ENCODE measurements at regions not wholly inside any gene's neighbourhood (a gene's known extent, or its start where the extent isn't known, plus 50 kb on each side); places are given as distances from the start of the nearest gene placed in this dataset.

DNA sequence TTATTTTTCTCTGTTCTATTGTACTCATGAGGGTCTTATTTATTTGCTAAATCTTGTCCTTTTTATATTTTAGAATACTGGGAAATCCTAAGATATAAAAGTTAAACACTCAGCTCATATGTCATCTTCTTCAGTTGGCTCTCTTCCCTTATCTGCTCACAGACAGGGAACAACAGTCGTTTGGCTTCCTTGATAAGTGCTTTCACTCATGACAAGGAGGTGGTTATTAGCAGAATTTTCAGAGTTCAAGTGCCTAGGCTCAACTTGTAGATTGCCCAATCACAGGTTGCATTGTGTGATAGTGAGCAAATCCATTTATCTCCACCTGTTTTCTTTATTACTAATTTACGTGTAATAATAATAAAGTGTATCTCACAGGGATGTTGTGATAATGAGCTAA, 620.3 kb upstream of the PCDH20 start:
- intact Hi-C loops (cut with DNase I): no loop called here
- Histone ChIP-seq H3K27ac (no peak overlapping the region), H3K36me3 (no peaks in the 10 kb centered on the region), H3K27me3 (replicated peaks; ENCODE audit: insufficient read depth) (no peaks in the 10 kb centered on the region), H3K4me3 (no peak overlapping the region), H3K4me1 (replicated peaks) (no peaks in the 10 kb centered on the region), H3K9me3 (no peaks in the 10 kb centered on the region)
- TF ChIP-seq, protein P1, sequence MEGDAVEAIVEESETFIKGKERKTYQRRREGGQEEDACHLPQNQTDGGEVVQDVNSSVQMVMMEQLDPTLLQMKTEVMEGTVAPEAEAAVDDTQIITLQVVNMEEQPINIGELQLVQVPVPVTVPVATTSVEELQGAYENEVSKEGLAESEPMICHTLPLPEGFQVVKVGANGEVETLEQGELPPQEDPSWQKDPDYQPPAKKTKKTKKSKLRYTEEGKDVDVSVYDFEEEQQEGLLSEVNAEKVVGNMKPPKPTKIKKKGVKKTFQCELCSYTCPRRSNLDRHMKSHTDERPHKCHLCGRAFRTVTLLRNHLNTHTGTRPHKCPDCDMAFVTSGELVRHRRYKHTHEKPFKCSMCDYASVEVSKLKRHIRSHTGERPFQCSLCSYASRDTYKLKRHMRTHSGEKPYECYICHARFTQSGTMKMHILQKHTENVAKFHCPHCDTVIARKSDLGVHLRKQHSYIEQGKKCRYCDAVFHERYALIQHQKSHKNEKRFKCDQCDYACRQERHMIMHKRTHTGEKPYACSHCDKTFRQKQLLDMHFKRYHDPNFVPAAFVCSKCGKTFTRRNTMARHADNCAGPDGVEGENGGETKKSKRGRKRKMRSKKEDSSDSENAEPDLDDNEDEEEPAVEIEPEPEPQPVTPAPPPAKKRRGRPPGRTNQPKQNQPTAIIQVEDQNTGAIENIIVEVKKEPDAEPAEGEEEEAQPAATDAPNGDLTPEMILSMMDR (IDR thresholded peaks at IDR 0.05): no peak
- no peak for TF ChIP-seq POLR2AphosphoS5 (IDR thresholded peaks at IDR 0.05)
- no peak for TF ChIP-seq POLR2A (IDR thresholded peaks at IDR 0.05)
- WGBS: 55% methylated on average over 2 of the region's 2 CpGs
- no peak for DNase-seq (ENCODE audit: low spot score)

DNA sequence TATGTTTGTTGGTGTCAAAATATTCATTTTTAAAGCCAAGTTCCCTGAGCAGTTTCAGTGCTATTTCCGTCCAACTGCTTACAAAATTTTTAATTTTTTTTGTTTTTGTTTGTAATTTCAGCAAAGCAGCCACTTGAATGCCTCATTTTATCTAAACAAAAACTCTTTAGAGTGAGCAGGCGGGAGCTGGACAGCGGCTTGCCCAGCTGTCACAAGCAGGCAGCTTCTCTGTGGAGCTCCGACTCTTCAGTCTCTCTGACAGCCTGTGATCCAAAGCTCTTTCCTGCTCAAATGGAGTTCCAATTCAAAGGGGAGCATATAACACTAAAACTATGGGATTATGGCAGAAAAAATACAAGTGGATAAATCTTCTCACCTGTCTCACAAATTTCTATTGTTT, 618.3 kb upstream of the PCDH20 start:
- Histone ChIP-seq H3K4me3 (no peak overlapping the region), H3K9me3 (no peaks in the 10 kb centered on the region), H3K4me1 (replicated peaks) (no peaks in the 10 kb centered on the region), H3K36me3 (no peaks in the 10 kb centered on the region), H3K27me3 (replicated peaks; ENCODE audit: insufficient read depth) (no peaks in the 10 kb centered on the region), H3K27ac (no peak overlapping the region)
- 61% methylated on average over 4 of the region's 4 CpGs for WGBS
- intact Hi-C loops (cut with DNase I): no loop called here
- no peak for DNase-seq (ENCODE audit: low spot score)
- TF ChIP-seq POLR2A (IDR thresholded peaks at IDR 0.05) (no peak), POLR2AphosphoS5 (IDR thresholded peaks at IDR 0.05) (no peak)
- TF ChIP-seq, protein P1 (IDR thresholded peaks at IDR 0.05): no peak

DNA sequence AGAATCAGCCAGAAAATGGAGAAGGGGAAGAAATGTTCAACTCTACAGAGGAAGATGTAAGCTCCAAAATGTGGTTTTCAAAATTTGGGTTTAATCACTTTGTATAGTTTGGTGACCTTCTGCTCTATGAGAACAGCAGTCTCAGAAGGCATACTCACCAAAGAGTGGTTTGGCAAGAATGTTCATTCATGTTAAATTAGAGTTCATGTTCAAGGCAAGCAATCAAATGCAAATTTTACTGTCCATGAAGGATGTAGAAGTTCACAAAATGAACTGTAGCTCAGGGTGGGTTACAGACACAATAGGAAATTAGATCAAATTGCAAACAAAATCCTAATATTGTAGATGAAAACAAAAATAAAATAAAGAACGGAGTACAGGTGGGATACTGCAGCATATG, 606.7 kb upstream of the PCDH20 start:
- Histone ChIP-seq H3K27me3 (replicated peaks; ENCODE audit: insufficient read depth) (no peaks in the 10 kb centered on the region), H3K36me3 (no peaks in the 10 kb centered on the region), H3K4me3 (no peak overlapping the region), H3K4me1 (replicated peaks) (no peaks in the 10 kb centered on the region), H3K9me3 (no peaks in the 10 kb centered on the region), H3K27ac (no peak overlapping the region)
- intact Hi-C loops (cut with DNase I): no loop called here
- DNase-seq (ENCODE audit: low spot score): no peak
- TF ChIP-seq, protein P1 (IDR thresholded peaks at IDR 0.05): no peak
- TF ChIP-seq POLR2A (IDR thresholded peaks at IDR 0.05) (no peak), POLR2AphosphoS5 (IDR thresholded peaks at IDR 0.05) (no peak)
- 79% methylated on average over 1 of the region's 1 CpG for WGBS

DNA sequence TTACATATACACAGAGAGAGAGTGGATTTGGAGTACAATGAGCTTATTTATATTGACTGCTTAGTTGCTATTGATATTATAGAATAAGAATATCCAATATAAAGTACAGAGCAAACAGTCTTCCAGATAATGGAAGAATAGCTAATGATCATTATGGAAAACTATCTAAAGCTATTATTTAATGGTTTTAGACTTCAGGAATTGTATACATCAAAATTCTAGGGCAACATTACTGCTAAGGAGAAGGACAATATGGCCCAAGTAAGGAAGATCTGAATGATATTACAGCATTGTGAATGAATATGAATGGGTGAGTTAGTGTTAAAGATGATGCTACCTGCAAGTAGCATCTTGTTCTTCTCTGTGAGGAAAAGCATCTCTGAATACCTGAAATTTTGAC, 604.2 kb upstream of the PCDH20 start:
- Histone ChIP-seq H3K27ac (no peak overlapping the region), H3K9me3 (no peaks in the 10 kb centered on the region), H3K4me1 (replicated peaks) (no peaks in the 10 kb centered on the region), H3K27me3 (replicated peaks; ENCODE audit: insufficient read depth) (no peaks in the 10 kb centered on the region), H3K4me3 (no peak overlapping the region), H3K36me3 (no peaks in the 10 kb centered on the region)
- TF ChIP-seq, protein P1 (IDR thresholded peaks at IDR 0.05): no peak
- TF ChIP-seq POLR2A (IDR thresholded peaks at IDR 0.05) (no peak), POLR2AphosphoS5 (IDR thresholded peaks at IDR 0.05) (no peak)
- intact Hi-C loops (cut with DNase I): no loop called here
- DNase-seq (ENCODE audit: low spot score): no peak

DNA sequence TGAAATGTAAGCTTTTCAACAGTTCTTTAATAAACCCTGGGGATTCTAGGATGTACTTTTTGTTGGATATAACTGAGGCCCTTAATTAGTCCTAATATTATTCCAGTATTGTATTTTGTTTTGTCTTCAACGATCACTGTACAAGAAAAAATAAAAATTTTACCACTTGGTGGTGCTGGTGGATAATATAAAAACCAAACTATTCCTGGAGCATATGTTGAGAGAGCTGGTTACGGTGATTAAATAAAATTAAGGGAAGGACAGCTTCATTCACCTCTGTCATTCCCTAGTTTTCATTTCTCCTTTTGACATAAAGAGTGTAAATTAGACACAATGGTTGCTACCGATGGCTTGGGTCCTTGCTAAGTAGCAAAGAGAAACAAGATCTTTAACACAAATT, 598.6 kb upstream of the PCDH20 start:
- Histone ChIP-seq H3K4me1 (replicated peaks) (no peaks in the 10 kb centered on the region), H3K27ac (no peak overlapping the region), H3K4me3 (no peak overlapping the region), H3K27me3 (replicated peaks; ENCODE audit: insufficient read depth) (no peaks in the 10 kb centered on the region), H3K9me3 (no peaks in the 10 kb centered on the region), H3K36me3 (no peaks in the 10 kb centered on the region)
- DNase-seq (ENCODE audit: low spot score): no peak
- intact Hi-C loops (cut with DNase I): no loop called here
- TF ChIP-seq, protein P1 (IDR thresholded peaks at IDR 0.05): peak in 1 of 4 experiments; percentile 6
- TF ChIP-seq POLR2AphosphoS5 (IDR thresholded peaks at IDR 0.05): no peak
- TF ChIP-seq POLR2A (IDR thresholded peaks at IDR 0.05): no peak
- WGBS: 27% methylated on average over 3 of the region's 3 CpGs

All from prostate gland (tissue), 2 donors.